ENCODE measurements at regions not wholly inside any gene's neighbourhood (a gene's known extent, or its start where the extent isn't known, plus 50 kb on each side); places are given as distances from the start of the nearest gene placed in this dataset.
A peak's percentile ranks its signal among the peaks of the same experiment; 100 is the strongest.

DNA sequence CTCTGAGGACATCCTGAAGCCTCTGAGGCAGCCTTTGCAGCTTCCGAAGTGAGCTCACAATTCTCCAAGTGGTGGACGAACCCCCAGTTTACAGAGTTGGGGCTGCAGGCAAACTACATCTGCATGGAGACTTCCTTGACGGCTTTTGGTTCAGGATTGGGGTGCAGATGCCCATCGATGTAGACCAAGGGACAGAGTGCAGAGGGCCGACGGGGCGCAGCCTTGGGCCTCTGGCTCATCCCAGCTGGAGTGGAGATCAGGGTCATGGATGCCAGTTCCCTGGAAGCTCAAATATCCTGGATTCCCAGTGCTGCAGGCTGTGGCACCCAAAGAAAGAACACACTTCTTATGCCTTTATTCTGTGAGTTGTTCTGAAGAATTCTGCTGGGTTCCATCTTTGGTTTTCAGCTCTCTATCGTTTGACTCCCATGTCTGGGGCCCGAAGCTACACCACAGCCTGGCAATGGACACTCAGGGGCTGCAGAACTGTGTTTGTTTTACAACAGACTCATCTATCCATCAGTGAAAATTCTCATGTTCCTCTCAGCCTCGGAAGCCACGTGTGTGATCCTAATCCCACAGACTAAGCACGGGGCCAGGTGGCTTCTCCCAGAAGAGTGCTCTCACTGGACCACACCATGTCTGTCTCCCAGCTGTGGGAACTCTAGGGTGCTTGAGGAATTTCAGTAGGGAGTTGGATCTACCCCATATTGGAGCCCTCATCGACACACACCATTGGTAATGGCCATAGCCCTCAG lies 414.1 kb upstream of the MYT1L start:
- DNase-seq (ENCODE audit: low read depth, low spot score) = no peak

DNA sequence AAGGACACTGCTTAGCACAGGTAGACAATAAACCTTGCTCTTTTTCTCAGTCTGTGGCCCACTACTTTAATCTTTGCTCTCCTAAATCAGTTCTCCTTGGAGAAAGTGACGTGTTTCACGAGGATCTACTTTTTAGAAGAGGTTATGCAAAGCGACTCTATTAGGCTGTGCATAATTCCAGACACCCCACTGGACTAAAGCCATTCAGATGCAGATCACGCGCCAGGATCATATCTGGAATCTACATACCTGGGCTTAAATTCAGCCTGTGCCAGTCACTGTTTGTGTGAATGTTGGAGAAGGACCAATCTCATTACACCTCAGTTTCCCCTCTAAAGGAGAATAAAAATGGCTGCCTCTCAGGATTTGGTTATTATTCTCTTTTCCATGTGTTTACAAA lies 413.0 kb upstream of the MYT1L start:
- DNase-seq (ENCODE audit: low read depth, low spot score) = no peak

GRCh38 chr2:2743164-2743571 lies 412.1 kb upstream of the MYT1L start:
- DNase-seq (ENCODE audit: low read depth, low spot score) = no peak

DNA sequence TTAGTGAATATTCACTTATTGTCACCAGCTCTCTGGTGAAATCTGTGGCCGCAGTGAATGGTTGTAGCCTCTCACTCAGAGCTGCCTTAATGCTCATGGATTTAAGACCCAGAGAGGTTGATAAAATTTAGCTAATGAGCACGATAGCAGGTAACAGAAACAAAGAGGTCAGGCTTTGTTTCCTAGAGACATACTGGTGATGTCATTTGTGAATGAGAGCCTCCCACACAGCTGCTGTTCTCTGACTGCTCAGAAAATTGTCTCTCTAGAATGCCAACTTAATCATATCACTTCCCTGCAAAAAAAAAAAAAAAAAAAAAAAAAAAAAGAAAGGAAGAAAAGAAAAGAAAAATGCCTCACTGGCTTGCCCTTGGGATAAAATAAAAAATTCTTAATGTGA lies 411.7 kb upstream of the MYT1L start:
- no peak for DNase-seq (ENCODE audit: low read depth, low spot score)

DNA sequence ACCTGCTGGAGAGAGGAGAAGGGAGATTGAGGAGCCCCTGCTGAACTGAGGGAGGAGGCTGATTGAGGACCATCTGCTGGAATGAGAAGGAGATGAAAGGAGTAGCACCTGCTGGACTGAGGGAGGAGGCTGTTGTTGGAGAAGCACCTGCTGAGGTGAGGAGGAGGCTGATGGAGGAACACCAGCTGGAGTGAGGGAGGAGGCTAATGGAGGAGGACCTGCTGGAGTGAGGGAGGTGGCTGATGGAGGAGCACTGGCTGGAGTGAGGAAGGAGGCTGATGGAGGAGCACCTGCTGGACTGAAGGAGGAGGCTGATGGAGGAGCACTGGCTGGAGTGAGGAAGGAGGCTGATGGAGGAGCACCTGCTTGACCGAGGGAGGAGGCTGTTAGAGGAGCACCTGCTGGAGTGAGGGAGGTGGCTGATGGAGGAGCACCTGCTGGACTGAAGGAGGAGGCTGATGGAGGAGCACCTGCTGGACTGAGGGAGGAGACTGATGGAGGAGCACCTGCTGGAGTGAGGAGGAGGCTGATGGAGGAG lies 409.2 kb upstream of the MYT1L start:
- no peak for DNase-seq (ENCODE audit: low read depth, low spot score)

DNA sequence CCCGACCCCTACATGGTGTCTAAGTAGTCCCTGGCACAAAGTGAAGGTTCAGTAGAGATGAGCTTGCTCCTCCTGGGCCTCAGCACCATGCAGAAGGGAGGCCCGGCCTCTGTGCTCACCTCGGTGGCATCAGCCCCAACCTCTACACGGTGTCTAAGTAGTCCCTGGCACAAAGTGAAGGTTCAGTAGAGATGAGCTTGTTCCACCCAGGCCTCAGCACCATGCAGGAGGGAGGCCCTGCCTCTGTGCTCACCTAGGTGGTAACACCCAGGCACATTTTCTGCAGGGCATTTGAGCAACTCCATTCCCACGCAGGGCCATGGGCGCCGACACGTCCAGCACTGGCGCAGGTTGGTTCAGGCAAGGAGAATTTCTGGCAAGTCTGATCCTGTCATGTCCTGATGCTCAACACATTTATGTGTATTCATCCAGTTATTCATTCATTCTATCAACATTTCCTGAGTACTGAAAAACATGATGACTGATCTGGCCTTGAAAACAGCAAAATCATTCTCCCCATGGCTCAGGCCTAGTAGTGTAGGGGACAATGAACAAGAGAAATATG lies 408.2 kb upstream of the MYT1L start:
- no peak for DNase-seq (ENCODE audit: low read depth, low spot score)

GRCh38 chr2:2738684-2739083 lies 407.6 kb upstream of the MYT1L start:
- DNase-seq (ENCODE audit: low read depth, low spot score) = no peak

- no peak for DNase-seq (ENCODE audit: low read depth, low spot score)
Observed at GRCh38 chr2:2738276-2738675, 407.2 kb upstream of the MYT1L start.

DNA sequence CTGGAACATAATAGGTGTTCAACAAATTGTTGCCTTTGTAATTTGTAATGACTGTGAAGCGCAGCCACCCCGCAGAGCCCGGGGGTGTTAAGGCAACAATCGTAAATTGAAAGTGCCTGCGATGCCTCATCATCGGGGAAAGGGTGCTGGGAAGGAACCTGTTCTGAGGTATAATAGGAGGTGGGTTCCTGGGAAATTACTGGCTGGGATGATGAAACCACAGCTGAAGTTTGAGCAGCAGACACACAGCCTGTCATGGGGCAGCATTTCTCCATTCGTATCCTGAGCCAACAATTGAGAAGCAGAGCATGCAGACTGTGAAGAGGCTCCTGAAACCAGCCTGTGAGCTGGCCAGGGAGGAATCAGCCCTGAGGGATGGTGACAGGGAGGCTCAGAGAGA lies 404.0 kb upstream of the MYT1L start:
- DNase-seq (ENCODE audit: low read depth, low spot score) = peak; percentile 37

DNA sequence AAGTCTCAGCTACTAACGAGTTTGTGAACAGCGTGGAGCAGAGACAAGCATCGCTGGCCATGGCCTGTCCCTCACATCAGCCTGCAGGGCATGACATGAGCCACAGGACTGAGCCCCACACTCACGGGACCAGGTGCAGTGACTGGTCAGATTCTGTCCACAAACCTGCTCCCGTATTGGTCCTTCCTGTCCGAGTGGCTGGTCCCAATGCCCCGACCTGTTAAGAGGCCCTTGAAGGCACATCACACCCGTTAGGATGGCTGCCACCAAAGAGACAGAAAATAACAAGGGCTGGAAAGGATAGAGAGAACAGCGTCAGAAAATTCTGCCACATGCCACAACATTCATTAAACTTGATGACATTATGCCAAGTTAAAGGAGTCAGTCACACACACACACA lies 403.2 kb upstream of the MYT1L start:
- no peak for DNase-seq (ENCODE audit: low read depth, low spot score)

- DNase-seq (ENCODE audit: low read depth, low spot score) = no peak
Observed at GRCh38 chr2:2733818-2734217, 402.7 kb upstream of the MYT1L start.

- DNase-seq (ENCODE audit: low read depth, low spot score) = no peak
Observed at GRCh38 chr2:2732331-2733119, 401.4 kb upstream of the MYT1L start.

DNA sequence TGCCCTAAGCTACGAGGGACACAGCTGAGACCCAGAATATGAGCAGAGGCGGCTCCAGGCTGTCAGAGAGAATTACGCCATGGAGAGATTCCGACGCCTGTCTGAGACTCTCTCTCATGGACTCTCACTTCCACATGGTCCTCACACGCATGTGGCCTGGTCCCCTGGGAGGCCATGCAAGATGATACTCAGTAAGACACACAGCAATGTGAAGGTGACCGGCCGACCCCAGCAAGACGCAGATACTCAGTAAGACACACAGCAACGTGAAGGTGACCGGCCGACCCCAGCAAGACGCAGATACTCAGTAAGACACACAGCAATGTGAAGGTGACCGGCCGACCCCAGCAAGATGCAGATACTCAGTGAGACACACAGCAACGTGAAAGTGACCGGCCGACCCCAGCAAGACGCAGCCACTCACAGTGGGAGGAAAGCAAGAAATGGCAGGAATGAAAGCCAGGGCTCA lies 400.8 kb upstream of the MYT1L start:
- no peak for DNase-seq (ENCODE audit: low read depth, low spot score)

- DNase-seq (ENCODE audit: low read depth, low spot score) = no peak
Observed at GRCh38 chr2:2731101-2731815, 400.2 kb upstream of the MYT1L start.

GRCh38 chr2:2730301-2730833 lies 399.3 kb upstream of the MYT1L start:
- no peak for DNase-seq (ENCODE audit: low read depth, low spot score)

GRCh38 chr2:2729246-2729645 lies 398.2 kb upstream of the MYT1L start:
- no peak for DNase-seq (ENCODE audit: low read depth, low spot score)

DNA sequence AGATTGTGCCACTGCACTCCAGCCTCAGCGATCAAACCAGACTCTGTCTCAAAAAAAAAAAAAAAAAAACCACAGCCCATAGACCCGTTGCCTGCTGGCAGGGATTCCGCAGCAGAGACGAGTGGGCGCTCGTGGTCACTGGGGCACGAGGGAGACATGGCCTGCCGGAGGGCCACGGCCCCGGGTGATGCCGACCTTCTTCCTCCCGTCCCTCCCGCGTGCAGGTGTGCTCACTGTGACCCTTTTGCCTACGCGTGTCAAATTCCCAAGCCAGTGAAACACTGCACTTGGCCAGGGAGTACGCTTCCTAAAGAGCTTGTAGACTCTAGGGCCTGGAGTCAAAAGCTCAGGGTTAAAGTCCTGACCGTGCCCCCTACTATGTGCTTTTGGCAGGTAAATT lies 397.6 kb upstream of the MYT1L start:
- DNase-seq (ENCODE audit: low read depth, low spot score) = no peak

GRCh38 chr2:2727876-2728511 lies 396.9 kb upstream of the MYT1L start:
- DNase-seq (ENCODE audit: low read depth, low spot score) = no peak

GRCh38 chr2:2726163-2726562 lies 395.1 kb upstream of the MYT1L start:
- DNase-seq (ENCODE audit: low read depth, low spot score) = no peak

GRCh38 chr2:2723064-2723463 lies 392.0 kb upstream of the MYT1L start:
- no peak for DNase-seq (ENCODE audit: low read depth, low spot score)

GRCh38 chr2:2721296-2721835 lies 390.3 kb upstream of the MYT1L start:
- DNase-seq (ENCODE audit: low read depth, low spot score) = no peak
